GM21619 (cell line): ENCODE measurements at regions not wholly inside any gene's neighbourhood (a gene's known extent, or its start where the extent isn't known, plus 50 kb on each side); places are given as distances from the start of the nearest gene placed in this dataset.

Experiments
- ATAC-seq: cut with Tn5 transposase; IDR thresholded peaks from one replicate; pipeline ENCODE4 v1.9.1; 2021; ENCODE audit not compliant: unreplicated experiment

DNA sequence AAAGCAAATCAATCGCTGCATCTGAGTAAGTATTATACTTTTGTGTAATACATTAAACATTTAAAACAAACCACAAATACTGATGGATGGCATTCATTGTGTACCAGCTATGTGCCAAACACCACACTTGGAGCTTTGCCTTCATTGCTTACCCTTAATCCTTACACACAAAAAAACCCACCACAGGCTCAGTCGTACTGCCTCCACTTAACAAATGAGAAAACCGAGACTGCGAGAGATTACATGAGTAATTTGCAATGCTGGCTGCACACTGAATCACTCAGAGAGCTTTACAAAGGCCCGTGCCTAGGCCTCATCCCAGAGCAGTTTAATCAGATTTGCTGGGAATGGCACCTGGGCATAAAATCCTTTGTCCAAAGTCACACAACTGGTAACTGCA, 130.5 kb downstream of the EDN1 start:
- no peak for ATAC-seq

DNA sequence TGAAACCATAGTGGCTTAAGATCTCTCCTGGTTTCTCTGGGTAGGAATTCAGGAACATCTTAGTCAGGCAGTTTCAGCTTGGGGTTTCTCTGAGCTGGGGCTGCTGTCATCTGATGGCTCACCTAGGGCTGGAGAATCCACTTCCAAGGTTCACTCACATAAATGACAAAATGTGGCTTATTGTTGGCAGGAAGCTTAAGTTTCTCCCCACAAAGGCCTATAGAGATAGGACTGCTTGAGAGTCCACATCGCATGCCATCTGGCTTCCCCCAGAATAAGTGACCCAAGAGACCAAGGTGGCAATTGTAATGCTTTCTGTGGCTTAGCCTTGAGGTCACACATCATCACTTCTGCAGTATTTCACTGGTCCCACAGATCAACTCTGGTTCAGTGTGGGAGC, 131.4 kb downstream of the EDN1 start:
- no peak for ATAC-seq

DNA sequence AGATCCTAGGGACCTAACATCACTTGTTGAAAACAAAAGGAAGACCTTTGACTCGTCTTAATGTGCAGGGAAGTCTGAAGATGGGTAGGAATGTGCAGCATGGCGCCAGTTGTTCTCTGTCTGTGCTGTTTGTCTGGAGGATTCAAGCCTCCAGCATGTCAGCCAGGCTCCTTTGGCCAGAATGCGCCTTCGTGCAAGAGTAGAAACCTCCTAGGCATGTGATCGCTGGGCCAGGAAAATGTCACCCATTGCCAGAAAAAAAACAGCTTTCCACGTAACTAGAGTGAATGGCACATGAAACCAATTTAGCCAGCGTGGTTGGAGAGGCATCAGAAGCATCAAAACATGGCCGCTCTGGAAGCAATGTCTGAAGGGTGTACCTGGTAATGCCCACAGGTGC, 132.7 kb downstream of the EDN1 start:
- ATAC-seq = no peak

DNA sequence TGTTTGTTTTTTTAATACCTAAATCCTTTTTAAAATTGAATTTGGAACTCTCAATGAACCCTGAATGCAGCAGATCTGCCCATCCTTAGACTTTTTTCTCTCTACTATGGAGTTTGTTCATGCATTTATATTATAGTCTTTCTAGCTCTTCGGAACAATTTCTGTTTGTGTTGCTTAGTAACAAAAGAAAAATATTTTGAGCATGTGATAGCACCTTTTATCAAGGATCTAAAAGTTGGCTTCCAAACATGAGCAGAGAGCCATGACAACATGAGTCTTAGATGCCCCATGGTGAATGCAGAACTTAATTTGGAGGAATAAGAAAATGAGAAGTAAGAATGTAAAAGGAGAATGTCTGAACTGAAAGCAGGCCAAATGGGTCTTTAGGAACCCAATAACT, 133.7 kb downstream of the EDN1 start:
- ATAC-seq = no peak

DNA sequence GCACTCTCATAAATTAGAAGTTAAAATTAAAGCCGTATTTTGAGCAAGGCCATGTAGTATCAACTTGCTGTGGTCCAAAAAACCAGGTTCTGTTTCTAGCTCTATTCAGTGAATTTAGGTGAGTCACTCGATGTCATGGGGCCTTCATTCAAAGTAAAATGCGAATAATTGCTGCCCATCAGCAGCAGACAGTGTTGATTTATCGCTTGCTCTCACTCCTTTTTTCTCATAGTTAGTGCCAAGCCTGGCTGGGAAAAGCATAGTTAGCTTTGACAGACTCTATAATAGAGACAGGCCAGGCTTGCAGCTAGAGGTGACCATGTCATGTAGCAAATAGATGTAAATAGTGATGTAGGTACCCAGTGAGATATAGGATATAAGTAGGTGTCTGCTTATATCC, 136.0 kb downstream of the EDN1 start:
- no peak for ATAC-seq

DNA sequence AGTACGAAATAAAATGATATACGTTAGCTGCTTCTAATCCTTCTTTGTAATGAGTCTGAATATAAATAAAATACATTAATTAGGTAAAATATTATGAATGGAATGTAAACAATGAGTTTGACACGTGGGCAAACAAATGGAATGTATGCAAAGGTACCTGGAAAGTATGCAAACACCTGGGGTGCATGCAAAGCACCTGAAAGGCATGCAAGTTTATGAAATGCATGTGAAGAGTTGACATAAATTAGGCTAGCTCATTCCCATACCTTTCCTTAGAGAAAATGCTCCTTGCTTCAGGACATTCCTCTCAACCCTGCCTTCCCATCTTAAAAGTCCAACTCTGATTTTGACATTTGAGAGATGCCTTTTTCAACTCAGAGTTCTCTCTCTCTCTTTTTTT, 140.9 kb downstream of the EDN1 start:
- no peak for ATAC-seq

DNA sequence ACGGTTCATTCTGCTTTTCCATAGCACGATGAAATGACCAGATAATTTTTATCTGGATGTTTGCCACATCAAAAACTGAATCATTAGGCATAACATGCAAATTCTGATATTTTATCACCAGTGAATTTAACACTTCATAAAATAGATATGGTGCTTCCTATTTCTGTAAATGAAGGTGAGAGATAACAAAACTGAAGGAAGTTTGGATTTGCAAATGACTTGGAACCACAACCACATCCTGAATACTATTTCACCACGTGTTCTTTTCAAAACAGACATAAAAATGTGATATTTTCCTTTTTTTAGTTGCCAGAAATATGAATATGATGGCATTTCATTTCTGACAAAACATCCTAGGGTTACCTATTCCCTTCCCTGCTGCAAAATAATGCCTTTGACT, 146.1 kb downstream of the EDN1 start:
- ATAC-seq = no peak

DNA sequence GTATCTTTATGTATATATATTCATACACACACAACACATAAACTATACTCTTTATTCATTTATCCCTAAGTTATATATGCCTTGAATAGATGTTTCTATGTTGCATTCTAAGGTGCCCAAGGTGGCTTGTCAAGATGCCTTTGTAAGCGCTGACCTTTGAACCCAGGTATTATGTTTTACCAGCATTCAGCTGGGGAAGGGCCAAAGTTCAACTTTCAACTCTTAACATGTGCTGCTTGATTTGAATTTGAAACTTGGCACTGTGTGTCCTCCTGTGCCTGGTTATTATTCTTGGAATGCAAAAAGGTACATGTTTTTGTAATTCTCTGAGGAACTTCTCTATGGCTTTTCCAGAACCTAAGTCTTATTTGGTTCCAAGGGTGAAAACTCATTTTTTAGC, 146.5 kb downstream of the EDN1 start:
- ATAC-seq = no peak

DNA sequence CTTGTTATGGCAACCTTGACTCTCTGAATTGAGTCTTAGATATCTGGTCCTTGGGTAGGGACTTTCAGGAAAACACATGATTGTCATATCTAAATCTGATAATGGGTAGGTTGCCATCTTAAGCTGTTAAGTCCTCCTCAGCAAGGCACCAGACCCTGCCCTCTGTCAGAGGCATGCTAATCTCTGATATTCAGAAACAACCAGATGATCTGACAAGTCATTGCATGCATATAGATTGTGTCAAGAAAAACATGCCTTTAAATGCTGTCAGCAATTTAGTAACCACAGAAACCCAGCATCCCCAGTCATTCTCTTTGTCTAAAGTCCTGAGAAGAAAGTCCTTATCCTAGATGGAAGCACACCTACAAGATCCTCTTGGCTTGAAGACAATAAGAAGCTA, 149.1 kb downstream of the EDN1 start:
- ATAC-seq = no peak

DNA sequence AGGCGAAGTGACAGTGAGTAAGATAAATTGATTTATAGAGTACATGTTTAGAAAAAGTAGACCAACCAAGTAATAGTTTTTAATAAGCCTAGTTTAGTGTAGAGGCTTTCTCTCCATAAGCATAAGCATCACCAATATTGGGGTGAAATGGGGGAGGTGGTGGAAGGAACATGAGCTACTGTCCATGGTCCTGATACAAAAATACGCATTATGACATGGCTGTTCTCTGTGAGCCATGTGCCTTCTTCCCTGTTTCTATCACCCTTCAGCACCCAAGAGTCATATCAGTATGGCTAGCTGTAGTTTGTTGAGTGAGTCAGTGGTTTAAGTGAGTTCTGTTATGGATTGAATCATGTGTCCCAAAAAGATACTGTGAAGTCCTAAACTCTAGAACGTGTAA, 150.8 kb downstream of the EDN1 start:
- ATAC-seq = no peak

DNA sequence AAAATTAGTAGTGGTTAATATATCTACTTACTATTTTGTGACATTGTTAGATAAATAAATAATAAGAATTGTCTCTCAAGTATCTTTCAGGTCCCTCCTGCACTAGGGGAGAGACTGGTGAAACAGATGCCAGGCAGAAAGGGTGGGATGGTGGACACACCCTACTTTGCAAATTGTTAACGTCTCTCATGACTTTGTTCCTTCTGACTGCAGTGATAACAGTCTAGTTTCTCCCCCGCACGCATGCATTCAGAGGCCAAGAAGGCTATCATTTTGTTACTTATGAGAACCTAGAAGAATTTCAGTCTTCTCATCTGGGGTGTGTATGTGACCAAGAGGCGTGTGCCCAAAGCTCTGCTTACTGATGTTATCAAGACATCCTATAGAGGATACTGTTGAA, 152.3 kb downstream of the EDN1 start:
- ATAC-seq = no peak

DNA sequence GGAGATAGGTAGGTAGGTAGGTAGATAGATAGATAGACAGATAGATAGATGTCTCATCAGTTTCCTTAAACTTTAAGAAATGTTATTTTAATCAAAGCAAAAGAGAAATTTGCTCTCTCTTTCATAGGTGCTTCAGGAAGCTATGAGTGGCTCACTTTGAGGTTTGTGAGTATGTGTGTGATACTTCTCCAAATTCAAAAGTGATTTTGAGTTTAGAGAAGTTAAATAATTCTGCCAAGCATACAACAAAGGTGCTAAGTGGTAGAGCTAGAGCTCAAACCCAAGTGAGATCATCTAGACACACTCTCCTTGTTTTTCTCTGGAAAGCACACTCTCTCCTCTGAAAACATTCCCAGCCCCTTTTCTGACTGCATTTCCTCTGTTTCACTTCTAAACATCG, 156.2 kb downstream of the EDN1 start:
- ATAC-seq = no peak

DNA sequence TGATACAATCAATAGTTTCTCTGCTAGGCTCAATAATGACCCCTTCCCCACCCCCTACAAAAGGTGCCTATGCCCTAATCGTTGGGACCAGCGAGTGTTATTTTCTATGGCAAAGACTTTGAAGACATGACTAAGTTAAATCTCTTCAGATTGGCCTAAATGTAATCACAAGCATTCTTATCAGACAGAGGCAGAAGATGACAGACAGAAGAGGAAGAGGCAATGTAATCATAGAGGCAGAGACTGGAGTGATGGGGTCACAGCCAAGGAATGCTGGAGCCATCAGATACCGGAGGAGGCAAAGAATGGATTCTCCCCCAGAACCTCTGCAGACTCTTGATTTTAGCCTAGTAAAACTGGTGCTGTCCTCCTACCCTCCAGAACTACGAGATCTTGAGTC, 159.3 kb downstream of the EDN1 start:
- ATAC-seq = no peak

DNA sequence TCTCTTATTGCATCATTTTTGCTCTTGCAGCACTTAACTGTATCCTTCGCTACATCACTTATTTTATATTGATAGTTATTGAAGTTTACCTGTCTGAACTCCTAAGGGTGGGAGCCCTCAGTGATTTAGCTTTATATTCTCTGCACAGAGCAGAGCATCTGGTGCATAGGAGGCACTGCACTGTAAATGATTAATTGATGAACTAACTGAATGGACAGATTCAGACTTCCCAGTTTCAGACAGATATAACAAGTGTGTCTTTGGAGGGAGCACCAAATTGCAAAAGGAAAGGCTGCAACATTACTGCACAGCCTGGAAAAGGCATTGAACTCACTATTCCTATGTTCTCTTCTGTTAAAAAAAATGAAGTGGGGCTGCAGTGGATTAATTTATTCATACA, 160.3 kb downstream of the EDN1 start:
- ATAC-seq = no peak

DNA sequence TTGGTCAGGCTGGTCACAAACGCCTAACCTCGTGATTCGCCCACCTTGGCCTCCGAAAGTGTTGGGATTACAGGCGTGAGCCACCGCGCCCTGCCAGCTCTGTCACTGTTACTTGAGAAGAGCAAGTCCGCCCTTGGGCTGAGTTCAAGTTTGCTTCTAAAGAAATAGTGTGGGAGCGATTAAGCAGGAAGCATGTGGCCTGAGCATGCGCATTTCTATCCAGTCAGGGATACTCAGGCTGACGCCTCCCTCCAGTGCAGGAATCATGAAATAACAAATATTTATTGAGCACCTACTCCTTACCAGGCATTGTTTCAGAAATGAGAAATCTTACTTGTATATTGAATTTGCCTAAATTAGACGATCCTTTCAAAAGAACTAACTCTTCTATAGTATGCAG, 166.2 kb downstream of the EDN1 start:
- ATAC-seq = no peak

DNA sequence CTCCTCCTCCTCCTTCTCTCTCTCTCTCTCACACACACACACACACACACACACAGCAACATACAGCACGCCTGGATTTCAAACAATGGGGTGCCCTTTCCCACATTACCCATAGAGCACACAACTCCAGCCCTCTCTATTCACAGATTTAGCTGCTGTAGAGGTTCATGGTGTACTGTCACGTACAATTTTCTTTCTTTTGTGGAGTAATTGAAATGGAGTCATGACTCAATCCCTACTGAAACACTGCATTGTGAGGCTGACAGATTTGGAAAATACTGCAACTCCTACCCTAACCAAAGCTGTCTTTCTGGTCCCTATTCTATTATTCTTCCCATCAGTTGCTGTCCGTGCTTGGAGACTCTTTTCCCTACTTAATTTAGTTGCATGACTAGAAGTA, 166.9 kb downstream of the EDN1 start:
- ATAC-seq = no peak

DNA sequence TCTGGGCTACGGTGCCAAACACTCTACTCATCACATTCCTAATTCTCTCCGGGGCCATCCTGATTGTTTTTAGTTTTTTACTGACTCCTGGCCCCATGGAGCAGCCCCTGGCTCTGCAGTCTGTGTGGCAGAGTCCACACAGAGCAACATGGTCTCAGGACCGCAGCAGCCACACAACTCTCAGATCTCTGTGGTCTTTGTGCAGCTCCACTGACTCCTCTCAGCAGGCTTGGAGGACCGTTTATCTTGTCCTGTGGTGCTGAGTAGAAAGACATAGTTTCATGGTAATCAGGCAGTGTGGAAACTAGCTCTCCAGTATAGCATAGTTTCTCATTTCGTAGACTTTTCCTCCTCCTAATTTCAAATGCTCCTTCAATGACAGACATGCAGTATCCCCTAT, 168.4 kb downstream of the EDN1 start:
- ATAC-seq = no peak

DNA sequence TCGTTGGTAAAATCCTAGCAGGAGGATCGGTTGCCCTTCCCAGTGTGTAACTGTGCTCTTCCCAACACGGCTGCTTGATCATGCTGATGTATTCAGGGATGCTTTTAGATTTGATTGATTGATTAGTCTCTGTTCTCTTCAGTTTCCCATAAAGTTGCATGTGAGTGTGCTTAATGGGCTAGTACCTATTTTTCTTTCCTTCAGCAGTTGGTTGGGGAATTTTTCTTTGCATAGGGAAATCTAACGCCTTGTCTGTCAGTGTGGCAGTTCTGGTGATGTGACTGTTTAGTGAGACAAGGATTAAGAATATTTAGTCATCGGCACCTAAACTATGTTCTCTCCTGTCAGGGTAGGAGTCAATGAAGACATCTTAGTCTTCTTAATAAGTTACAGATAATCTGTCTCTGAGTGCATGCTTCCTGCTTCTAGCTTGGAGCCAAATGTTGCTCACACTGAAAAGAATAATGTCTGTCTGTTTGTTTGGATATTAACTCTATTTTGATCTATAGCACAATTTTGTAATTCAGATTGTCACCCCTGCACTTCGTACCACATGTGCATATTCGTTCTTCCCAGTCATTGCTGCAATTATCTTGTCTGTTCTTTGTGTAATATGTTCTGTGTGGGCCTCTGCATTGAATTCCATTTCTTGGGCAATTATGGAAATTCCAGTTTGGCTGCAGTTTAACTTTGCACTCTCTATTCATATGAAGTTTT, 169.9 kb downstream of the EDN1 start:
- no peak for ATAC-seq

DNA sequence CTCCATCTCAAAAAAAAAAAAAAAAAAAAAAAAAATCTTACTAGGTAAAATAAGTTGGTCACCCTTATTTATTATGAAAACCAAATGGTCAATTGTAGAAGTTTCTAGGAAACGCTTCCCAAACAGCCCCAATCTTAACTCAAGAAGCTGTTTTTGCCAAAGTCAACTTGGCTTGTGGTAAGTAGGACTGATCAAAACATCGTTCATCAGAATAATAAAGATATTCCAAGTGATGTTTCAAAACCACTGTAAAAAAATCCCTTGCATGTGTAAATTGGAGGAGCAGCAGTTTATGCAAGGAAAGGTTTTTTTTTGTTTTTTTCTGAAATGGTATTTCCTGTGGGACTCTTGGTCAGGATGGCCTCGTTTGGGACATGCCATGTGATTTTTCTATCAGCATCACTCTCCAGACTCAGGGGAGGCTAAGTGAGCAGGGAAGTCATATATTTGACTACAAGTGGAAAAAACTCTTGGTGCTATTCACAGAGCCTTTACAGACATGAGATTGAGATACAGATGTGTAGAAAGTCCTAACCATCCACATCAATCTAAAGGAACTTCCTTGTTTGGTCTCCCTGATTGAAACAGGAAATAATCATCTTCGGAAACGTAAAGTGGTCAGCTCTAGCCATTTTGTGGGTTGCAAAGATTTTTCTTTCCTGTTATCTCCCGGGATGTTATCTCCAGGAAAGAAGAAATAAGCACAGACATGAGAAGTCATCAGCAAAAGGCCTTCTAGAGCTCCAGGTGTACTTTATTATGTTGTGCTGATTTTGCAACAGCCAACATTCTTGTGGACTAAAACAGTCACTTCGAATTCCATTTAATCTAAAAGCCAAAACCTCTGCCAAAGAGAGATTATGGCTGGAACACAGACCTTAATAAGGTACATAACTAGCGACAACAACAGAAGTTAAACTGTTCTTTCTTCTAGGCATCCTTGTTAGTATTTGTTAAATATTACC, 177.8 kb downstream of the EDN1 start:
- ATAC-seq = no peak

DNA sequence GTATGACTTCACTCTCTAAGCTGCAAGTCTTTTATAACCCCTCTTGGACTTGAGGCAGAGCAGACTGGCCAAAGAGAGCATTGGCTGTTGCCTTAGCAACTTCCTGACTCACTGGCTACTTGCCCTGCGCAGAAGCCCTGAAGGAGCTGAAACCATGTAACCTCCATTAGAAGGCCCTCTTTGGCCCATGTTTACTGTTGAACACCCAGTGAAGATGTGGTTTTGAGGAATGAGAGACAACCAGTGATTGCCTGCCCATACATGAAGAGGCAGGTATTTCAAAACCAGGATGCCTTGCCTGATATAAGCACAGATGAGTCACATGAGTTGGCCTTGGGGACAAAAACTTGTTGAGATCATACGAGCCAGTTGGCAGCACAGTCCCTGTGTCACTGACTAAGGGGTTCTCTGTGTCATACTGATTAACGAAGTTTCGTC, 182.5 kb downstream of the EDN1 start:
- ATAC-seq = no peak

DNA sequence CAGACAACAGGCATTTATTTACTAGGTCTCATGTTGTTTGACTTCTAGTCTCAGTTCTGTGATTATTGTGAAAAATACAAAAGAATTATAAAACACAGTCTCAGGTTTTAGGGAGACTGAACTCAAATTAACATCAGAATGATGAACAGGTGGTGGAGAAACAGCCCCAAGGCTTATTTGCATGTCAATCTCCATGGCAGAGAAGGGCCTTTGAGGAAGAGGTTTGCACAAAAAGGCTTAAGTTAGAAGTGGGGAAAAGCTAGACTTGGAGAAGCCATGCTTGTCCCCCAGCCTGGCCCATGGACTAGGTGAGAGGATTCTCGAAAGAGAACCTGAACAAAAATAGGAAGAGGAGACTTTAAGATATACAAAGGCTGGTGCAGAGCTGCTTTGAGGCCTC, 183.3 kb downstream of the EDN1 start:
- ATAC-seq = no peak
